WTC11 (cell line): ENCODE measurements at regions not wholly inside any gene's neighbourhood (a gene's known extent, or its start where the extent isn't known, plus 50 kb on each side); places are given as distances from the start of the nearest gene placed in this dataset.

ENCODE experiments used
- ATAC-seq: fragments of 200-7000 bp; cut with Tn5 transposase; 2 replicates; pipeline ENCODE4 v1.10.0; 2021; ENCODE audit warnings: mild to moderate bottlenecking, moderate library complexity
- CTCF ChIA-PET: fragments of 300-600 bp; sonication (Branson Sonifier 250); formaldehyde crosslinking; loops from one replicate; lab custom pipeline; 2021; ENCODE audit warnings: antibody characterized with exemption; lab: Charles Lee
- POLR2A ChIA-PET: fragments of 350-600 bp; sonication (Branson Sonifier 250); formaldehyde crosslinking; loops from one replicate; lab custom pipeline; 2021; ENCODE audit warnings: antibody characterized with exemption; lab: Charles Lee
- DNase-seq: peaks from one replicate; pipeline ENCODE4 v3.0.0; 2021; ENCODE audit warnings: low spot score
- H3K27ac Mint-ChIP-seq: 2 replicates; pipeline ENCODE4 v1.8.0; 2021; ENCODE audit warnings: mixed read lengths
- H3K27me3 Mint-ChIP-seq: 2 replicates; pipeline ENCODE4 v1.8.0; 2021; ENCODE audit warnings: low read depth, mild to moderate bottlenecking, moderate library complexity, mixed read lengths
- H3K36me3 Mint-ChIP-seq: 2 replicates; pipeline ENCODE4 v1.8.0; 2021; ENCODE audit warnings: mixed read lengths
- H3K4me1 Mint-ChIP-seq: 2 replicates; pipeline ENCODE4 v1.8.0; 2022; ENCODE audit warnings: mixed read lengths
- H3K4me3 Mint-ChIP-seq: 2 replicates; pipeline ENCODE4 v1.8.0; 2021; ENCODE audit warnings: mild to moderate bottlenecking, moderate library complexity, mixed read lengths
- H3K9me3 Mint-ChIP-seq: 2 replicates; pipeline ENCODE4 v1.8.0; 2021; ENCODE audit warnings: mixed read lengths
- ATF1 ChIP-seq: sonication (generic); formaldehyde crosslinking; IDR thresholded peaks from 2 replicates; pipeline ENCODE4 v1.8.1; 2023; ENCODE audit warnings: mild to moderate bottlenecking, moderate library complexity, missing genetic modification reagents
- ETV6 ChIP-seq: sonication (generic); formaldehyde crosslinking; IDR thresholded peaks from 2 replicates; pipeline ENCODE4 v1.8.1; 2022; ENCODE audit warnings: mild to moderate bottlenecking, missing genetic modification reagents
- FOXJ3 ChIP-seq: sonication (generic); formaldehyde crosslinking; IDR thresholded peaks from 2 replicates; pipeline ENCODE4 v1.9.0; 2021; ENCODE audit warnings: missing genetic modification reagents, mild to moderate bottlenecking, borderline replicate concordance
- GRHL2 ChIP-seq: fragments of 250-450 bp; sonication (Bioruptor Pico); IDR thresholded peaks from 2 replicates; pipeline ENCODE4 v1.8.0; 2022; ENCODE audit warnings: mild to moderate bottlenecking, moderate library complexity; ENCODE audit not compliant: insufficient replicate concordance, severe bottlenecking
- MYBL2 ChIP-seq: sonication (generic); formaldehyde crosslinking; IDR thresholded peaks from 2 replicates; pipeline ENCODE4 v1.8.1; 2023; ENCODE audit warnings: mild to moderate bottlenecking, moderate library complexity, missing genetic modification reagents
- NR2C2 ChIP-seq: sonication (generic); formaldehyde crosslinking; IDR thresholded peaks from 2 replicates; pipeline ENCODE4 v1.8.0; 2022; ENCODE audit warnings: mild to moderate bottlenecking, missing genetic modification reagents
- OVOL2 ChIP-seq: fragments of 250-450 bp; sonication (Bioruptor Pico); IDR thresholded peaks from 2 replicates; pipeline ENCODE4 v1.9.0; 2021; ENCODE audit warnings: mild to moderate bottlenecking, borderline replicate concordance
- PRRX2 ChIP-seq: fragments of 250-450 bp; sonication (Bioruptor Pico); IDR thresholded peaks from 2 replicates; pipeline ENCODE4 v1.8.0; 2021; ENCODE audit warnings: mild to moderate bottlenecking
- RELA ChIP-seq: sonication (generic); formaldehyde crosslinking; IDR thresholded peaks from 2 replicates; pipeline ENCODE4 v1.8.1; 2022; ENCODE audit warnings: missing genetic modification reagents, mild to moderate bottlenecking, borderline replicate concordance
- SP1 ChIP-seq: sonication (generic); formaldehyde crosslinking; conservative IDR thresholded peaks from 2 replicates; pipeline ENCODE4 v1.8.1; 2022; ENCODE audit warnings: missing genetic modification reagents
- TEAD4 ChIP-seq: sonication (generic); formaldehyde crosslinking; IDR thresholded peaks from 2 replicates; pipeline ENCODE4 v1.8.0; 2022; ENCODE audit warnings: mild to moderate bottlenecking, missing genetic modification reagents
- ZNF121 ChIP-seq: sonication (generic); formaldehyde crosslinking; IDR thresholded peaks from 2 replicates; pipeline ENCODE4 v1.8.0; 2023; ENCODE audit warnings: missing genetic modification reagents
- ZNF138 ChIP-seq: sonication (generic); formaldehyde crosslinking; conservative IDR thresholded peaks from 2 replicates; pipeline ENCODE4 v1.8.1; 2022; ENCODE audit warnings: mild to moderate bottlenecking, moderate library complexity, missing genetic modification reagents
- ZNF416 ChIP-seq: fragments of 250-450 bp; sonication (Bioruptor Pico); IDR thresholded peaks from 2 replicates; pipeline ENCODE4 v1.9.0; 2021; ENCODE audit warnings: mild to moderate bottlenecking, inconsistent platforms
- ZNF423 ChIP-seq: fragments of 250-450 bp; sonication (Bioruptor Pico); IDR thresholded peaks from 2 replicates; pipeline ENCODE4 v2.1.2; 2022; ENCODE audit warnings: mild to moderate bottlenecking, moderate library complexity
- ZNF671 ChIP-seq: fragments of 250-450 bp; sonication (Bioruptor Pico); IDR thresholded peaks from 2 replicates; pipeline ENCODE4 v1.8.0; 2021; ENCODE audit warnings: mild to moderate bottlenecking
- TF ChIP-seq, protein P1 (sequence below): fragments of 250-450 bp; sonication (Bioruptor Pico); IDR thresholded peaks from 2 replicates; pipeline ENCODE4 v2.1.2; 2022; ENCODE audit warnings: mild to moderate bottlenecking, moderate library complexity
- TF ChIP-seq, protein P2 (sequence below): fragments of 200-600 bp; IDR thresholded peaks from 2 replicates; pipeline ENCODE4 v1.8.0; 2022; ENCODE audit warnings: antibody characterized with exemption
- TF ChIP-seq, protein P3 (sequence below): sonication (generic); formaldehyde crosslinking; IDR thresholded peaks from 2 replicates; pipeline ENCODE4 v1.8.0; 2023; ENCODE audit warnings: missing genetic modification reagents
- TF ChIP-seq, protein P4 (sequence below): sonication (generic); formaldehyde crosslinking; IDR thresholded peaks from 2 replicates; pipeline ENCODE4 v1.8.1; 2022; ENCODE audit warnings: missing genetic modification reagents, borderline replicate concordance
- TF ChIP-seq, protein P5 (sequence below): fragments of 250-450 bp; sonication (Bioruptor Pico); IDR thresholded peaks from 2 replicates; pipeline ENCODE4 v1.9.0; 2021; ENCODE audit warnings: moderate library complexity, mild to moderate bottlenecking, inconsistent platforms, borderline replicate concordance

DNA sequence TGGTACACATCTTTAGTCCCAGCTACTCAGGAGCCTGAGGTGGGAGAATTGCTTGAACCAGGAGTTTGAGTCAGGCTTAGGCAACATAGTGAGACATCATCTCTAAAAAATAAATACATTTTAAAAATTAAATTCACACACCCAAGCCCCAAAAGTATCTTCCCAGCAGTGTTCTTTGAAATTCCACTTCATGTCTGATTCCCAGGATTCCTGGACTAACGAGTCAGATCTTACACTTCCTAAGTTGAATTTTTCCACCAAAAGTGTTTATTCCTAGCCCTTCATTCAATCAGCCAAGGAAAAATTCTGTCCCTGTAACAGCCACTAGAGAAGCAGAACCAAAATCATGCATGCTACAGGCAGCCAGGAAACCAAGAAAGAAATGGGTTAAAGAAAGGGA lies 970.9 kb downstream of the EFNA5 start (continued):
- TF ChIP-seq, protein P1, sequence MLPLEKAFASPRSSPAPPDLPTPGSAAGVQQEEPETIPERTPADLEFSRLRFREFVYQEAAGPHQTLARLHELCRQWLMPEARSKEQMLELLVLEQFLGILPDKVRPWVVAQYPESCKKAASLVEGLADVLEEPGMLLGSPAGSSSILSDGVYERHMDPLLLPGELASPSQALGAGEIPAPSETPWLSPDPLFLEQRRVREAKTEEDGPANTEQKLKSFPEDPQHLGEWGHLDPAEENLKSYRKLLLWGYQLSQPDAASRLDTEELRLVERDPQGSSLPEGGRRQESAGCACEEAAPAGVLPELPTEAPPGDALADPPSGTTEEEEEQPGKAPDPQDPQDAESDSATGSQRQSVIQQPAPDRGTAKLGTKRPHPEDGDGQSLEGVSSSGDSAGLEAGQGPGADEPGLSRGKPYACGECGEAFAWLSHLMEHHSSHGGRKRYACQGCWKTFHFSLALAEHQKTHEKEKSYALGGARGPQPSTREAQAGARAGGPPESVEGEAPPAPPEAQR (CRISPR knock-in tag), result no peak
- TF ChIP-seq, protein P2, sequence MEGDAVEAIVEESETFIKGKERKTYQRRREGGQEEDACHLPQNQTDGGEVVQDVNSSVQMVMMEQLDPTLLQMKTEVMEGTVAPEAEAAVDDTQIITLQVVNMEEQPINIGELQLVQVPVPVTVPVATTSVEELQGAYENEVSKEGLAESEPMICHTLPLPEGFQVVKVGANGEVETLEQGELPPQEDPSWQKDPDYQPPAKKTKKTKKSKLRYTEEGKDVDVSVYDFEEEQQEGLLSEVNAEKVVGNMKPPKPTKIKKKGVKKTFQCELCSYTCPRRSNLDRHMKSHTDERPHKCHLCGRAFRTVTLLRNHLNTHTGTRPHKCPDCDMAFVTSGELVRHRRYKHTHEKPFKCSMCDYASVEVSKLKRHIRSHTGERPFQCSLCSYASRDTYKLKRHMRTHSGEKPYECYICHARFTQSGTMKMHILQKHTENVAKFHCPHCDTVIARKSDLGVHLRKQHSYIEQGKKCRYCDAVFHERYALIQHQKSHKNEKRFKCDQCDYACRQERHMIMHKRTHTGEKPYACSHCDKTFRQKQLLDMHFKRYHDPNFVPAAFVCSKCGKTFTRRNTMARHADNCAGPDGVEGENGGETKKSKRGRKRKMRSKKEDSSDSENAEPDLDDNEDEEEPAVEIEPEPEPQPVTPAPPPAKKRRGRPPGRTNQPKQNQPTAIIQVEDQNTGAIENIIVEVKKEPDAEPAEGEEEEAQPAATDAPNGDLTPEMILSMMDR, result no peak
- TF ChIP-seq ATF1, result no peak
- no peak for TF ChIP-seq MYBL2 (CRISPR knock-in tag)
- TF ChIP-seq, protein P3, sequence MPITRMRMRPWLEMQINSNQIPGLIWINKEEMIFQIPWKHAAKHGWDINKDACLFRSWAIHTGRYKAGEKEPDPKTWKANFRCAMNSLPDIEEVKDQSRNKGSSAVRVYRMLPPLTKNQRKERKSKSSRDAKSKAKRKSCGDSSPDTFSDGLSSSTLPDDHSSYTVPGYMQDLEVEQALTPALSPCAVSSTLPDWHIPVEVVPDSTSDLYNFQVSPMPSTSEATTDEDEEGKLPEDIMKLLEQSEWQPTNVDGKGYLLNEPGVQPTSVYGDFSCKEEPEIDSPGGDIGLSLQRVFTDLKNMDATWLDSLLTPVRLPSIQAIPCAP, result no peak
- no peak for TF ChIP-seq NR2C2 (CRISPR knock-in tag)
- TF ChIP-seq ETV6, result no peak
- no peak for TF ChIP-seq ZNF423
- TF ChIP-seq OVOL2 (CRISPR knock-in tag), result no peak

DNA sequence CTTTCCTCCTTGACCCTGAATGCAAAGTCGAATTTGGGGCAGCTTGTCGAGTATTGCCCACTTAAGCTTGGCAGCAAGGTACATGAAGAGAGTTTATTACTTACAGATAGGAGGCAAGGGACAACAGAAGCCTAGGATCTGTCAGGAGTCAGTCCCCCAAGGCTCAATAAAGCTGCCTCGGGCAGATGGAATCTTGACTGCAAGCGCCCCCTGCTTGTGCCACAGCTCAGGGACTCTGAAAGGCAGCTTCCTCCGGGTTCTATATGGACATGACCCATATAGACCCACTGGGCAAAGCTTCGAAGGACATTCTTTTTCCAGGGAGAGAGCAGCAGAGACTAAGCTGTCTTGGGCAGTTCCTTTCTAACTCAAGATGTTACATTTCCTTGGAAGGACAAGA lies 971.5 kb downstream of the EFNA5 start:
- ChIA-PET CTCF (interaction anchor here (0.7 to 1.8 kb wide), 8 partner anchors 21 to 549 kb away, joined by 3 to 9 read pairs (median 4); no protein-coding TSS in a partner anchor), POLR2A (no interaction called here)
- H3K9me3 Mint-ChIP-seq, result no peaks in the 10 kb centered on the region
- TF ChIP-seq ZNF671 (CRISPR knock-in tag), result no peak
- TF ChIP-seq ZNF121 (CRISPR knock-in tag), result no peak
- TF ChIP-seq TEAD4 (CRISPR knock-in tag), result no peak
- TF ChIP-seq PRRX2 (CRISPR knock-in tag), result no peak
- no peak for TF ChIP-seq ZNF416 (CRISPR knock-in tag)
- TF ChIP-seq, protein P4, sequence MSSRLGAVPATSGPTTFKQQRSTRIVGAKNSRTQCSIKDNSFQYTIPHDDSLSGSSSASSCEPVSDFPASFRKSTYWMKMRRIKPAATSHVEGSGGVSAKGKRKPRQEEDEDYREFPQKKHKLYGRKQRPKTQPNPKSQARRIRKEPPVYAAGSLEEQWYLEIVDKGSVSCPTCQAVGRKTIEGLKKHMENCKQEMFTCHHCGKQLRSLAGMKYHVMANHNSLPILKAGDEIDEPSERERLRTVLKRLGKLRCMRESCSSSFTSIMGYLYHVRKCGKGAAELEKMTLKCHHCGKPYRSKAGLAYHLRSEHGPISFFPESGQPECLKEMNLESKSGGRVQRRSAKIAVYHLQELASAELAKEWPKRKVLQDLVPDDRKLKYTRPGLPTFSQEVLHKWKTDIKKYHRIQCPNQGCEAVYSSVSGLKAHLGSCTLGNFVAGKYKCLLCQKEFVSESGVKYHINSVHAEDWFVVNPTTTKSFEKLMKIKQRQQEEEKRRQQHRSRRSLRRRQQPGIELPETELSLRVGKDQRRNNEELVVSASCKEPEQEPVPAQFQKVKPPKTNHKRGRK (CRISPR knock-in tag), result no peak
- TF ChIP-seq SP1 (CRISPR knock-in tag), result no peak
- TF ChIP-seq FOXJ3 (CRISPR knock-in tag), result no peak
- TF ChIP-seq ZNF138 (CRISPR knock-in tag), result no peak
- TF ChIP-seq, protein P5, sequence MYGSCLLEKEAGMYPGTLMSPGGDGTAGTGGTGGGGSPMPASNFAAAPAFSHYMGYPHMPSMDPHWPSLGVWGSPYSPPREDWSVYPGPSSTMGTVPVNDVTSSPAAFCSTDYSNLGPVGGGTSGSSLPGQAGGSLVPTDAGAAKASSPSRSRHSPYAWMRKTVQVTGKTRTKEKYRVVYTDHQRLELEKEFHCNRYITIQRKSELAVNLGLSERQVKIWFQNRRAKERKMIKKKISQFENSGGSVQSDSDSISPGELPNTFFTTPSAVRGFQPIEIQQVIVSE (CRISPR knock-in tag), result no peak
- TF ChIP-seq, protein P2, result no peak
- TF ChIP-seq GRHL2 (CRISPR knock-in tag), result no peak
- no peak for TF ChIP-seq RELA (CRISPR knock-in tag)
- H3K4me3 Mint-ChIP-seq, result no peak overlapping the region
- H3K36me3 Mint-ChIP-seq, result no peaks in the 10 kb centered on the region
- peaks cover 12% of the 10 kb centered on the region for H3K4me1 Mint-ChIP-seq
- no peaks in the 10 kb centered on the region for H3K27me3 Mint-ChIP-seq
- peak; percentile 69 for DNase-seq
- no peak overlapping the region for H3K27ac Mint-ChIP-seq
- peak; percentile 100 for ATAC-seq
